Gastrocnemius medialis (tissue), 4 donors: ENCODE measurements at regions not wholly inside any gene's neighbourhood (a gene's known extent, or its start where the extent isn't known, plus 50 kb on each side); places are given as distances from the start of the nearest gene placed in this dataset.

ENCODE experiments used
- ATAC-seq, 2 donors: fragments of 150-250 bp; one replicate each; pipeline ENCODE4 v1.9.1; 2016
- DNase-seq, 2 donors: peaks; one replicate each; pipeline ENCODE4 v3.0.0-alpha.2; 2019
- H3K27ac ChIP-seq, 4 donors: fragments of 200-600 bp; sonication (generic); 1 replicate in 1 of 4; 2 replicates in 3 of 4; pipeline ENCODE4 v1.5.1; 2016 to 2018; ENCODE audit warnings: mild to moderate bottlenecking in 2 of 4, moderate library complexity in 1 of 4
- H3K27me3 ChIP-seq, 3 donors: fragments of 200-600 bp; sonication (generic) in 2 of 3; 1 replicate in 1 of 3; 2 replicates in 2 of 3; pipeline versions ENCODE4 v1.5.1 to v1.6.0; 2016 to 2019; ENCODE audit warnings: mild to moderate bottlenecking in 1 of 3, moderate library complexity in 1 of 3
- H3K36me3 ChIP-seq, 2 donors: fragments of 200-600 bp; sonication (generic) in 1 of 2; one replicate each; pipeline ENCODE4 v1.5.1; 2017 to 2018
- H3K4me1 ChIP-seq, 2 donors: fragments of 200-600 bp; sonication (generic) in 1 of 2; one replicate each; pipeline ENCODE4 v1.5.1; 2016 to 2017; ENCODE audit warnings: mild to moderate bottlenecking in 2 of 2
- H3K4me3 ChIP-seq, 4 donors: fragments of 200-600 bp; sonication (generic) in 3 of 4; 1 replicate in 1 of 4; 2 replicates in 3 of 4; pipeline ENCODE4 v1.5.1; 2016 to 2019; ENCODE audit warnings: mild to moderate bottlenecking in 2 of 4
- H3K9me3 ChIP-seq, 3 donors: fragments of 200-600 bp; sonication (generic) in 2 of 3; 1 replicate in 1 of 3; 2 replicates in 2 of 3; pipeline ENCODE4 v1.5.1; 2016 to 2019
- POLR2A ChIP-seq, 2 donors: fragments of 450-650 bp; IDR thresholded peaks; one replicate each; pipeline ENCODE4 v1.6.1; 2017; ENCODE audit warnings: antibody characterized with exemption in 2 of 2, mild to moderate bottlenecking in 2 of 2, moderate library complexity in 2 of 2
- in situ Hi-C, 4 donors: fragments of 200-750 bp; cut with MboI; loops; one replicate each; pipeline versions ENCODE4 v1.15.0 to v1.8.0; 2017; ENCODE audit warnings: low sequenced_read_pairs in 4 of 4
- intact Hi-C: fragments of 100-400 bp; cut with DNase I; formaldehyde crosslinking; loops from one replicate; pipeline ENCODE4 v1.15.1; 2023; ENCODE audit warnings: low total_unique reads
- TF ChIP-seq, protein P1 (sequence below), 5 experiments: fragments of 450-650 bp in 3 of 5; fragments of 200-600 bp in 2 of 5; sonication (generic) in 2 of 5; IDR thresholded peaks in 4 of 5; conservative IDR thresholded peaks in 1 of 5; 1 replicate in 4 of 5; 2 replicates in 1 of 5; pipeline ENCODE4 v1.5.1; 2016 to 2019; ENCODE audit warnings: antibody characterized with exemption in 5 of 5, mild to moderate bottlenecking in 3 of 5, moderate library complexity in 3 of 5

DNA sequence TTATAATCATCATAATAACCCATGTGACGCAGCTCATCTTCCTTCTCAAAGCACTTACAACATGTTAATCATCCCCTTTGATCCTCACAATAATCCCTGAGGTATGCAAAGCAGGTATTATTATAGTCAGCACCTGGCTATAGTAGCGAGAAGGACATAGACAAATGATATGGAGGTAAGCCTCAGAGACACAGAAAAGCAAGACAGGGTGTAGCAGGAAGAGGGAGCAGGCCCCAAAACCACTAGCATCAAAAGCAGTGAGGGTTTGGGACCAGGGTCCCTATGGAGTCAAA lies 139.2 kb upstream of the SLC30A5 start:
- in situ Hi-C loops (loop anchor here in 2 of 4 donors (10.0 to 25.0 kb wide), 2 partner anchors 667 to 670 kb away; no protein-coding TSS in a partner anchor), intact Hi-C loops (loop anchor here (10.0 kb wide), 1 partner anchor 470 kb away; no protein-coding TSS in a partner anchor)

DNA sequence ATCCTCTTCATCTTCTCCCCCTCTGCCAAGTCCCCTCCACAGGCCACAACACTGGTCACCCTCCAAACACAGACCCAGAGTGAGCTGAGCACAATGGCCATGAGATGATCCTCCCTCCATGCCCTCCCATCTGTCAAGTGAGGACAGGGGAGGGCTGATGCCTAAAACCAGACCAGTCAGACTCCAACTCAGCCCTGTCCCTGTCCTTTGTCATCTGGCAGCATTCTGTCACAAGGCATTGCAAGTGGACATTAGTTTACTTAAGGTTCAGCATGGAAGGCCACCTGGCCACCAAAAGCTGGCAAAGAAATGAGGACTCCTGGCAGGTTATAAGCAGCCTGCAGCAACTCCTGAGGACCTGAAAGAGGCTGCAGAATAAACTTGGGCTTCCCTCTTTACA lies 136.2 kb upstream of the SLC30A5 start:
- ATAC-seq, result no peak
- Histone ChIP-seq H3K27me3 (no peaks in the 10 kb centered on the region), H3K36me3 (no peaks in the 10 kb centered on the region), H3K4me1 (peaks cover 17 to 19% of the 10 kb centered on the region in 2 donors), H3K27ac (no peak overlapping the region), H3K9me3 (no peaks in the 10 kb centered on the region), H3K4me3 (no peak overlapping the region)
- DNase-seq, result no peak
- in situ Hi-C loops, result loop anchor here in 2 of 4 donors (10.0 to 25.0 kb wide), 2 partner anchors 670 to 673 kb away; no protein-coding TSS in a partner anchor
- intact Hi-C loops, result loop anchor here (10.0 kb wide), 1 partner anchor 473 kb away; no protein-coding TSS in a partner anchor
- TF ChIP-seq, protein P1, sequence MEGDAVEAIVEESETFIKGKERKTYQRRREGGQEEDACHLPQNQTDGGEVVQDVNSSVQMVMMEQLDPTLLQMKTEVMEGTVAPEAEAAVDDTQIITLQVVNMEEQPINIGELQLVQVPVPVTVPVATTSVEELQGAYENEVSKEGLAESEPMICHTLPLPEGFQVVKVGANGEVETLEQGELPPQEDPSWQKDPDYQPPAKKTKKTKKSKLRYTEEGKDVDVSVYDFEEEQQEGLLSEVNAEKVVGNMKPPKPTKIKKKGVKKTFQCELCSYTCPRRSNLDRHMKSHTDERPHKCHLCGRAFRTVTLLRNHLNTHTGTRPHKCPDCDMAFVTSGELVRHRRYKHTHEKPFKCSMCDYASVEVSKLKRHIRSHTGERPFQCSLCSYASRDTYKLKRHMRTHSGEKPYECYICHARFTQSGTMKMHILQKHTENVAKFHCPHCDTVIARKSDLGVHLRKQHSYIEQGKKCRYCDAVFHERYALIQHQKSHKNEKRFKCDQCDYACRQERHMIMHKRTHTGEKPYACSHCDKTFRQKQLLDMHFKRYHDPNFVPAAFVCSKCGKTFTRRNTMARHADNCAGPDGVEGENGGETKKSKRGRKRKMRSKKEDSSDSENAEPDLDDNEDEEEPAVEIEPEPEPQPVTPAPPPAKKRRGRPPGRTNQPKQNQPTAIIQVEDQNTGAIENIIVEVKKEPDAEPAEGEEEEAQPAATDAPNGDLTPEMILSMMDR (IDR thresholded peaks at IDR 0.05 in 4 of 5, conservative IDR thresholded peaks at IDR 0.05 in 1 of 5), result no peak
- TF ChIP-seq POLR2A (IDR thresholded peaks at IDR 0.05), result no peak

More for the DNA sequence above, 139.2 kb upstream of the SLC30A5 start:
- Histone ChIP-seq H3K36me3 (no peaks in the 10 kb centered on the region), H3K4me1 (peaks cover 17 to 24% of the 10 kb centered on the region in 2 donors), H3K27ac (no peak overlapping the region), H3K9me3 (no peaks in the 10 kb centered on the region), H3K27me3 (no peaks in the 10 kb centered on the region), H3K4me3 (no peak overlapping the region)
- no peak for DNase-seq
- ATAC-seq, result no peak
- no peak for TF ChIP-seq POLR2A (IDR thresholded peaks at IDR 0.05)
- TF ChIP-seq, protein P1 (IDR thresholded peaks at IDR 0.05 in 4 of 5, conservative IDR thresholded peaks at IDR 0.05 in 1 of 5), result no peak

DNA sequence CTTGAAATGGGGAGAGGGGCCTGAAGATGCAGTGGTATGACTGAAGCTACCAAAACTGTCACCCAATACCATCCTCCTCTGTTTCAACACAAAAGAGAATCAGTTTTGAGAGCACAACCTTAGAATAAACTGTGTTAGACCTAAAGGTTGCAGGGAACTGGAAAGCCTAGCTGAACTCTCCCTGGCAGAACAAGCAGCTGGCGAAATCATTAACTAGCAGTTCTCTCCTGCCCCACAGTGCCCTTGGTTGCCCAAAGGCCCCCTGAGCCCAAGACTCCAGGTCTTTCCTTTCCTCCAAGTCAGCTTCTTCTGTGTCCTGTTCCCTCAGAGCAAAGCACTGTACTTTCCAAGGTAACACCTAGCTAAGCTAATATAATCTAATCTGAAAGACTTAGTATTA lies 135.4 kb upstream of the SLC30A5 start:
- H3K4me3 ChIP-seq, result no peak overlapping the region
- ATAC-seq, result no peak
- in situ Hi-C loops, result loop anchor here in 2 of 4 donors (10.0 to 25.0 kb wide), 2 partner anchors 671 to 674 kb away; no protein-coding TSS in a partner anchor

DNA sequence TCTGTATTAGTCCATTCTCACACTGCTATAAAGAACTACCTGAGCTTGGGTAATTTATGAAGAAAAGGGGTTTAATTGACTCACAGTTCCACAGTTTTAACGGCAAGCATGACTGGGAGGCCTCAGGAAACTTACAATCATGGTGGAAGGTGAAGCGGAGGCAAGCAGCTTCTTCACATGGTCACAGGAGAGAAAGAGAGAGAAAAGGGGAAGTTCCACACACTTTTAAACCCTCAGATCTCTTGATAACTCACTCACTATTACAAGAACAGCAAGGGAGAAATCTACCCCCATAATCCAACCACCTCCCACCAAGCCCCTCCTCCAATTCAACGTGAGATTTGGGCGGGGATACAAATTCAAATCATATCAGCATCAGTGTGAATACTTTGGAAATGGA lies 133.4 kb upstream of the SLC30A5 start:
- DNase-seq (no peak), ATAC-seq (no peak)
- no peaks in the 10 kb centered on the region for H3K27me3 ChIP-seq
- H3K36me3 ChIP-seq, result no peaks in the 10 kb centered on the region
- no peak overlapping the region for H3K4me3 ChIP-seq
- intact Hi-C loops, result no loop called here
- peaks cover 0 to 8% of the 10 kb centered on the region in 2 donors for H3K4me1 ChIP-seq
- TF ChIP-seq, protein P1 (IDR thresholded peaks at IDR 0.05 in 4 of 5, conservative IDR thresholded peaks at IDR 0.05 in 1 of 5), result no peak
- no peak for TF ChIP-seq POLR2A (IDR thresholded peaks at IDR 0.05)
- H3K9me3 ChIP-seq, result no peaks in the 10 kb centered on the region
- no peak overlapping the region for H3K27ac ChIP-seq
- in situ Hi-C loops, result loop anchor here in 3 of 4 donors (5.0 to 25.0 kb wide), 3 partner anchors 673 to 676 kb away; no protein-coding TSS in a partner anchor

More for the DNA sequence above, 135.4 kb upstream of the SLC30A5 start:
- Histone ChIP-seq H3K27me3 (no peaks in the 10 kb centered on the region), H3K27ac (no peak overlapping the region), H3K36me3 (no peaks in the 10 kb centered on the region), H3K4me1 (peaks cover 11 to 20% of the 10 kb centered on the region in 2 donors), H3K9me3 (no peaks in the 10 kb centered on the region)
- intact Hi-C loops, result loop anchor here (10.0 kb wide), 1 partner anchor 474 kb away; no protein-coding TSS in a partner anchor
- no peak for DNase-seq
- no peak for TF ChIP-seq POLR2A (IDR thresholded peaks at IDR 0.05)
- TF ChIP-seq, protein P1 (IDR thresholded peaks at IDR 0.05 in 4 of 5, conservative IDR thresholded peaks at IDR 0.05 in 1 of 5), result no peak
